ENCODE measurements at regions not wholly inside any gene's neighbourhood (a gene's known extent, or its start where the extent isn't known, plus 50 kb on each side); places are given as distances from the start of the nearest gene placed in this dataset.

- ATAC-seq (no peak), DNase-seq (no peak)
Observed at GRCh38 chr5:2128686-2129355, 246.1 kb upstream of the IRX4 start.

GRCh38 chr5:2126512-2126911 lies 243.8 kb upstream of the IRX4 start:
- no peak for ATAC-seq
- no peak for DNase-seq

- ATAC-seq: no peak
- DNase-seq: no peak
Observed at GRCh38 chr5:2125901-2126265, 243.2 kb upstream of the IRX4 start.

- DNase-seq: no peak
Observed at GRCh38 chr5:2125171-2125900, 242.6 kb upstream of the IRX4 start.

GRCh38 chr5:2124434-2125170 lies 241.9 kb upstream of the IRX4 start:
- DNase-seq (no peak), ATAC-seq (no peak)

More at GRCh38 chr5:2125171-2125900, 242.6 kb upstream of the IRX4 start:
- ATAC-seq: no peak

- no peak for ATAC-seq
- DNase-seq: no peak
Observed at GRCh38 chr5:2123874-2124273, 241.1 kb upstream of the IRX4 start.

GRCh38 chr5:2120361-2120760 lies 237.6 kb upstream of the IRX4 start:
- DNase-seq (no peak), ATAC-seq (no peak)

- DNase-seq (no peak), ATAC-seq (no peak)
Observed at GRCh38 chr5:2119573-2119972, 236.8 kb upstream of the IRX4 start.

GRCh38 chr5:2113348-2114131 lies 230.8 kb upstream of the IRX4 start:
- DNase-seq: no peak
- no peak for ATAC-seq

- ATAC-seq (no peak), DNase-seq (no peak)
Observed at GRCh38 chr5:2112173-2113025, 229.7 kb upstream of the IRX4 start.

GRCh38 chr5:2111569-2112105 lies 228.9 kb upstream of the IRX4 start:
- no peak for ATAC-seq
- DNase-seq: no peak

- ATAC-seq: no peak
- no peak for DNase-seq
Observed at GRCh38 chr5:2110934-2111462, 228.3 kb upstream of the IRX4 start.

GRCh38 chr5:2110137-2110933 lies 227.6 kb upstream of the IRX4 start:
- no peak for ATAC-seq
- no peak for DNase-seq

- no peak for DNase-seq
- ATAC-seq: no peak
Observed at GRCh38 chr5:2109566-2109965, 226.8 kb upstream of the IRX4 start.

- DNase-seq: no peak
- no peak for ATAC-seq
Observed at GRCh38 chr5:2106721-2107120, 224.0 kb upstream of the IRX4 start.

- ATAC-seq: no peak
- DNase-seq: no peak
Observed at GRCh38 chr5:2105141-2105540, 222.4 kb upstream of the IRX4 start.

GRCh38 chr5:2103940-2104339 lies 221.2 kb upstream of the IRX4 start:
- no peak for DNase-seq
- ATAC-seq: no peak

- DNase-seq (no peak), ATAC-seq (no peak)
Observed at GRCh38 chr5:2102819-2103776, 220.4 kb upstream of the IRX4 start.

GRCh38 chr5:2101685-2102084 lies 219.0 kb upstream of the IRX4 start:
- no peak for DNase-seq

More at GRCh38 chr5:2101685-2102084, 219.0 kb upstream of the IRX4 start:
- no peak for ATAC-seq
